ENCODE measurements at regions not wholly inside any gene's neighbourhood (a gene's known extent, or its start where the extent isn't known, plus 50 kb on each side); places are given as distances from the start of the nearest gene placed in this dataset.

- DNase-seq (no peak), ATAC-seq (no peak)
- Histone ChIP-seq H3K36me3 (replicated peaks in 1 of 2; ENCODE audit: insufficient read depth in 1 of 2, low read depth in 2 of 2) (no peaks in the 10 kb centered on the region), H3K27ac (no peak overlapping the region), H3K4me3 (no peak overlapping the region), H3K9me3 (no peaks in the 10 kb centered on the region), H3K4me1 (no peaks in the 10 kb centered on the region), H3K27me3 (no peaks in the 10 kb centered on the region)
- 50 to 57% methylated on average over 1 of the region's 1 CpG for WGBS, 2 donors
- TF ChIP-seq CTCF (IDR thresholded peaks at IDR 0.05): no peak
- TF ChIP-seq POLR2A (IDR thresholded peaks at IDR 0.05): no peak
- intact Hi-C loops (cut with DNase I): no loop called here
Measured at GRCh38 chr2:171225989-171226388, 65.3 kb upstream of the TLK1 start.

GRCh38 chr2:171225302-171225980 lies 64.7 kb upstream of the TLK1 start:
- TF ChIP-seq CTCF (IDR thresholded peaks at IDR 0.05): no peak
- TF ChIP-seq POLR2A (IDR thresholded peaks at IDR 0.05): no peak
- no peaks in the 10 kb centered on the region for H3K4me1 ChIP-seq
- intact Hi-C loops (cut with DNase I): no loop called here
- H3K27me3 ChIP-seq: no peaks in the 10 kb centered on the region
- H3K9me3 ChIP-seq: no peaks in the 10 kb centered on the region
- no peak overlapping the region for H3K4me3 ChIP-seq
- ATAC-seq (no peak), DNase-seq (no peak)
- no peaks in the 10 kb centered on the region for H3K36me3 ChIP-seq (replicated peaks in 1 of 2; ENCODE audit: insufficient read depth in 1 of 2, low read depth in 2 of 2)
- no peak overlapping the region for H3K27ac ChIP-seq
- WGBS, 2 donors: 61 to 66% methylated on average over 3 of the region's 3 CpGs

GRCh38 chr2:171217330-171217729 lies 56.6 kb upstream of the TLK1 start:
- Histone ChIP-seq H3K27ac (no peak overlapping the region), H3K4me3 (no peak overlapping the region), H3K4me1 (no peaks in the 10 kb centered on the region), H3K9me3 (peaks cover 0 to 5% (median 0%) of the 10 kb centered on the region in 3 donors), H3K36me3 (replicated peaks in 1 of 2; ENCODE audit: insufficient read depth in 1 of 2, low read depth in 2 of 2) (no peaks in the 10 kb centered on the region), H3K27me3 (no peaks in the 10 kb centered on the region)
- WGBS, 2 donors: 47 to 53% methylated on average over 2 of the region's 2 CpGs
- ATAC-seq (no peak), DNase-seq (no peak)
- TF ChIP-seq CTCF (IDR thresholded peaks at IDR 0.05) (no peak), POLR2A (IDR thresholded peaks at IDR 0.05) (no peak)
- intact Hi-C loops (cut with DNase I): no loop called here

GRCh38 chr2:171216631-171217030 lies 55.9 kb upstream of the TLK1 start:
- Histone ChIP-seq H3K4me3 (no peak overlapping the region), H3K27ac (no peak overlapping the region), H3K4me1 (no peaks in the 10 kb centered on the region), H3K27me3 (no peaks in the 10 kb centered on the region), H3K9me3 (peaks cover 0 to 5% (median 0%) of the 10 kb centered on the region in 3 donors), H3K36me3 (replicated peaks in 1 of 2; ENCODE audit: insufficient read depth in 1 of 2, low read depth in 2 of 2) (no peaks in the 10 kb centered on the region)
- DNase-seq (no peak), ATAC-seq (no peak)
- TF ChIP-seq CTCF (IDR thresholded peaks at IDR 0.05) (no peak), POLR2A (IDR thresholded peaks at IDR 0.05) (no peak)
- 76 to 79% methylated on average over 5 of the region's 5 CpGs for WGBS, 2 donors
- intact Hi-C loops (cut with DNase I): no loop called here

- ATAC-seq: no peak
- intact Hi-C loops (cut with DNase I): no loop called here
- Histone ChIP-seq H3K27ac (no peak overlapping the region), H3K4me3 (no peak overlapping the region), H3K27me3 (no peaks in the 10 kb centered on the region), H3K4me1 (no peaks in the 10 kb centered on the region), H3K36me3 (replicated peaks in 1 of 2; ENCODE audit: insufficient read depth in 1 of 2, low read depth in 2 of 2) (no peaks in the 10 kb centered on the region), H3K9me3 (peaks cover 0 to 2% (median 0%) of the 10 kb centered on the region in 3 donors)
- TF ChIP-seq CTCF (IDR thresholded peaks at IDR 0.05): no peak
- no peak for TF ChIP-seq POLR2A (IDR thresholded peaks at IDR 0.05)
- 96% methylated on average over 5 of the region's 5 CpGs for WGBS, 2 donors
- no peak for DNase-seq
Measured at GRCh38 chr2:171214093-171214492, 53.4 kb upstream of the TLK1 start.

All from body of pancreas (tissue), 4 donors.